Ascending aorta (tissue), 2 donors: ENCODE measurements at regions not wholly inside any gene's neighbourhood (a gene's known extent, or its start where the extent isn't known, plus 50 kb on each side); places are given as distances from the start of the nearest gene placed in this dataset.

Experiments
- DNase-seq, 2 donors: peaks; one replicate each; pipeline ENCODE4 v3.0.0-alpha.2; 2019; ENCODE audit warnings: low spot score in 2 of 2
- H3K27ac ChIP-seq, 2 donors: fragments of 200-600 bp; sonication (generic); one replicate each; pipeline ENCODE4 v1.5.1; 2016 to 2017; ENCODE audit warnings: mild to moderate bottlenecking in 1 of 2
- H3K27me3 ChIP-seq: fragments of 200-600 bp; sonication (generic); one replicate; pipeline ENCODE4 v1.5.1; 2017
- H3K36me3 ChIP-seq, 2 donors: fragments of 200-600 bp; sonication (generic); one replicate each; pipeline ENCODE4 v1.5.1; 2016
- H3K4me1 ChIP-seq, 2 donors: fragments of 200-600 bp; sonication (generic); one replicate each; pipeline ENCODE4 v1.5.1; 2016 to 2017; ENCODE audit warnings: mild to moderate bottlenecking in 1 of 2
- H3K4me3 ChIP-seq, 2 donors: fragments of 200-600 bp; sonication (generic); one replicate each; pipeline ENCODE4 v1.5.1; 2016 to 2017; ENCODE audit warnings: mild to moderate bottlenecking in 1 of 2
- H3K9me3 ChIP-seq, 2 donors: fragments of 200-600 bp; sonication (generic); one replicate each; pipeline ENCODE4 v1.5.1; 2016
- CTCF ChIP-seq, 3 experiments: fragments of 200-600 bp in 2 of 3; fragments of 450-650 bp in 1 of 3; sonication (generic) in 2 of 3; IDR thresholded peaks; one replicate each; pipeline ENCODE4 v1.5.1; 2016 to 2019; ENCODE audit warnings: antibody characterized with exemption in 3 of 3, mild to moderate bottlenecking in 1 of 3, moderate library complexity in 1 of 3
- intact Hi-C: fragments of 100-400 bp; cut with DNase I; formaldehyde crosslinking; loops from one replicate; pipeline ENCODE4 v1.15.1; 2023

- no peak overlapping the region for H3K27ac ChIP-seq
- TF ChIP-seq CTCF (IDR thresholded peaks at IDR 0.05) = no peak
- H3K4me3 ChIP-seq = no peak overlapping the region
- H3K4me1 ChIP-seq = no peaks in the 10 kb centered on the region
- peaks cover 0 to 2% of the 10 kb centered on the region in 2 donors for H3K9me3 ChIP-seq
- intact Hi-C loops = no loop called here
- H3K27me3 ChIP-seq = no peaks in the 10 kb centered on the region
- no peak for DNase-seq
- no peaks in the 10 kb centered on the region for H3K36me3 ChIP-seq
These were observed 640.8 kb upstream of the INTU start for GRCh38 chr4:126991965-126992364.

GRCh38 chr4:126992910-126993309 lies 639.8 kb upstream of the INTU start:
- DNase-seq = no peak
- intact Hi-C loops = no loop called here
- Histone ChIP-seq H3K27ac (no peak overlapping the region), H3K36me3 (no peaks in the 10 kb centered on the region), H3K4me1 (no peaks in the 10 kb centered on the region), H3K27me3 (no peaks in the 10 kb centered on the region), H3K4me3 (no peak overlapping the region), H3K9me3 (no peaks in the 10 kb centered on the region)
- no peak for TF ChIP-seq CTCF (IDR thresholded peaks at IDR 0.05)

- Histone ChIP-seq H3K27me3 (no peaks in the 10 kb centered on the region), H3K36me3 (no peaks in the 10 kb centered on the region), H3K4me3 (no peak overlapping the region), H3K4me1 (no peaks in the 10 kb centered on the region), H3K9me3 (no peaks in the 10 kb centered on the region), H3K27ac (no peak overlapping the region)
- intact Hi-C loops = no loop called here
- TF ChIP-seq CTCF (IDR thresholded peaks at IDR 0.05) = no peak
- no peak for DNase-seq
These were observed 639.4 kb upstream of the INTU start for GRCh38 chr4:126993351-126993750.

GRCh38 chr4:126995235-126995634 lies 637.5 kb upstream of the INTU start:
- Histone ChIP-seq H3K36me3 (no peaks in the 10 kb centered on the region), H3K27me3 (no peaks in the 10 kb centered on the region), H3K4me1 (no peaks in the 10 kb centered on the region), H3K27ac (no peak overlapping the region), H3K4me3 (no peak overlapping the region), H3K9me3 (no peaks in the 10 kb centered on the region)
- intact Hi-C loops = no loop called here
- DNase-seq = no peak
- no peak for TF ChIP-seq CTCF (IDR thresholded peaks at IDR 0.05)

GRCh38 chr4:127000110-127000509 lies 632.6 kb upstream of the INTU start:
- no peaks in the 10 kb centered on the region for H3K4me1 ChIP-seq
- no peaks in the 10 kb centered on the region for H3K9me3 ChIP-seq
- no peaks in the 10 kb centered on the region for H3K36me3 ChIP-seq
- no peak for TF ChIP-seq CTCF (IDR thresholded peaks at IDR 0.05)
- H3K4me3 ChIP-seq = no peak overlapping the region
- intact Hi-C loops = no loop called here
- H3K27ac ChIP-seq = no peak overlapping the region
- H3K27me3 ChIP-seq = no peaks in the 10 kb centered on the region
- no peak for DNase-seq

GRCh38 chr4:127000846-127001245 lies 631.9 kb upstream of the INTU start:
- H3K36me3 ChIP-seq = no peaks in the 10 kb centered on the region
- TF ChIP-seq CTCF (IDR thresholded peaks at IDR 0.05) = no peak
- H3K4me3 ChIP-seq = no peak overlapping the region
- no peaks in the 10 kb centered on the region for H3K9me3 ChIP-seq
- intact Hi-C loops = no loop called here
- no peak overlapping the region for H3K27ac ChIP-seq
- DNase-seq = no peak
- no peaks in the 10 kb centered on the region for H3K4me1 ChIP-seq
- H3K27me3 ChIP-seq = no peaks in the 10 kb centered on the region
